IMR-90 (cell line): ENCODE measurements at regions not wholly inside any gene's neighbourhood (a gene's known extent, or its start where the extent isn't known, plus 50 kb on each side); places are given as distances from the start of the nearest gene placed in this dataset.

ENCODE experiments used
- ATAC-seq: fragments of 200-7000 bp; cut with Tn5 transposase; 2 replicates; pipeline ENCODE4 v1.9.1; 2020; ENCODE audit warnings: low read depth, mild to moderate bottlenecking, moderate library complexity
- BruUV-seq: library from RNA; stranded (reverse); fragments of 400-500 nt; replicated peaks from 2 replicates; lab custom pipeline; 2021; lab: Mats Ljungman, UMichigan
- CTCF ChIA-PET: fragments of 300-600 bp; formaldehyde crosslinking; extraction: SDS; loops from one replicate; lab custom pipeline; 2021; ENCODE audit warnings: antibody characterized with exemption; lab: Yijun Ruan, JAX
- POLR2A ChIA-PET: fragments of 300-600 bp; sonication (Branson Sonifier 250); formaldehyde crosslinking; loops from one replicate; lab custom pipeline; 2022; ENCODE audit warnings: antibody characterized with exemption; ENCODE audit not compliant: unreplicated experiment; lab: Charles Lee
- DNase-seq: peaks from one replicate; pipeline ENCODE4 v3.0.0; 2013
- H2AFZ ChIP-seq: replicated peaks from 2 replicates; pipeline ENCODE3; 2013; ENCODE audit warnings: low read length, mild to moderate bottlenecking; ENCODE audit not compliant: poor library complexity
- H2AK5ac ChIP-seq: 2 replicates; pipeline ENCODE4 v1.6.1; 2013; ENCODE audit warnings: low read depth, low read length, inconsistent platforms
- H2AK9ac ChIP-seq: replicated peaks from 2 replicates; pipeline ENCODE3; 2013; ENCODE audit warnings: mild to moderate bottlenecking, low read depth, low read length, moderate library complexity; ENCODE audit not compliant: poor library complexity
- H2BK120ac ChIP-seq: 2 replicates; pipeline ENCODE4 v1.6.1; 2013; ENCODE audit warnings: low read depth, low read length, inconsistent platforms
- H2BK15ac ChIP-seq: 3 replicates; pipeline ENCODE4 v1.6.1; 2013; ENCODE audit warnings: low read depth, low read length, inconsistent platforms
- H2BK20ac ChIP-seq: 2 replicates; pipeline ENCODE4 v1.6.1; 2013; ENCODE audit warnings: low read depth, mild to moderate bottlenecking, inconsistent platforms, low read length, moderate library complexity
- H2BK5ac ChIP-seq: 2 replicates; pipeline ENCODE4 v1.6.1; 2013; ENCODE audit warnings: mild to moderate bottlenecking, low read depth, low read length, inconsistent platforms; ENCODE audit not compliant: poor library complexity, severe bottlenecking
- H3K14ac ChIP-seq: replicated peaks from 2 replicates; pipeline ENCODE4 v1.6.1; 2013; ENCODE audit warnings: low read depth, low read length, inconsistent platforms
- H3K18ac ChIP-seq: 2 replicates; pipeline ENCODE4 v1.6.1; 2013; ENCODE audit warnings: low read depth, low read length, control low read depth
- H3K23ac ChIP-seq: 2 replicates; pipeline ENCODE4 v1.6.1; 2013; ENCODE audit warnings: low read depth, low read length, inconsistent platforms
- H3K27ac ChIP-seq: 2 replicates; pipeline ENCODE4 v1.5.1; 2013; ENCODE audit warnings: mild to moderate bottlenecking, control low read depth, low read length; ENCODE audit not compliant: insufficient read depth
- H3K27me3 ChIP-seq: 2 replicates; pipeline ENCODE4 v1.6.1; 2013; ENCODE audit warnings: low read length; ENCODE audit not compliant: control insufficient read depth, insufficient read depth
- H3K36me3 ChIP-seq: 2 replicates; pipeline ENCODE4 v1.6.1; 2013; ENCODE audit warnings: low read length, mixed read lengths; ENCODE audit not compliant: control insufficient read depth, insufficient read depth
- H3K4ac ChIP-seq: 2 replicates; pipeline ENCODE4 v1.6.1; 2013; ENCODE audit warnings: low read depth, low read length, inconsistent platforms
- H3K4me1 ChIP-seq: 2 replicates; pipeline ENCODE4 v1.6.1; 2013; ENCODE audit warnings: low read length, mixed read lengths; ENCODE audit not compliant: control insufficient read depth, insufficient read depth
- H3K4me2 ChIP-seq: 2 replicates; pipeline ENCODE4 v1.6.1; 2013; ENCODE audit warnings: low read depth, mild to moderate bottlenecking, control low read depth, low read length, moderate library complexity
- H3K4me3 ChIP-seq: 2 replicates; pipeline ENCODE4 v1.5.1; 2013; ENCODE audit warnings: low read depth, mild to moderate bottlenecking, control low read depth, low read length, moderate library complexity; ENCODE audit not compliant: insufficient read depth
- H3K56ac ChIP-seq: 2 replicates; pipeline ENCODE4 v1.6.1; 2013; ENCODE audit warnings: low read length, inconsistent platforms; ENCODE audit not compliant: insufficient read depth; ENCODE audit errors: extremely low read depth
- H3K79me1 ChIP-seq, 2 experiments: 2 replicates each; pipeline ENCODE4 v1.6.1; 2013; ENCODE audit warnings: low read length in 2 of 2, inconsistent platforms in 1 of 2, low read depth in 1 of 2
- H3K9ac ChIP-seq: 2 replicates; pipeline ENCODE4 v1.6.1; 2013; ENCODE audit warnings: low read depth, low read length, control low read depth
- H3K9me1 ChIP-seq: 2 replicates; pipeline ENCODE4 v1.6.1; 2013; ENCODE audit warnings: low read length, inconsistent platforms; ENCODE audit not compliant: insufficient read depth
- H3K9me3 ChIP-seq: 2 replicates; pipeline ENCODE4 v1.6.1; 2013; ENCODE audit warnings: low read length; ENCODE audit not compliant: control insufficient read depth, insufficient read depth
- H4K20me1 ChIP-seq: 2 replicates; pipeline ENCODE4 v1.6.1; 2013; ENCODE audit warnings: low read length, inconsistent platforms; ENCODE audit not compliant: insufficient read depth
- H4K5ac ChIP-seq: 2 replicates; pipeline ENCODE4 v1.6.1; 2013; ENCODE audit warnings: mild to moderate bottlenecking, low read depth, low read length, control low read depth
- H4K8ac ChIP-seq, 2 experiments: 2 replicates each; pipeline ENCODE4 v1.6.1; 2013; ENCODE audit warnings: low read depth in 2 of 2, low read length in 2 of 2, control low read depth in 1 of 2, inconsistent platforms in 1 of 2
- H4K91ac ChIP-seq: 2 replicates; pipeline ENCODE4 v1.6.1; 2013; ENCODE audit warnings: low read depth, low read length, inconsistent platforms; ENCODE audit not compliant: insufficient read depth
- BHLHE40 ChIP-seq: fragments of 150-350 bp; IDR thresholded peaks from 2 replicates; pipeline ENCODE4 v1.6.1; 2016; ENCODE audit warnings: mild to moderate bottlenecking, low read depth, low read length
- ELK1 ChIP-seq: fragments of 150-350 bp; IDR thresholded peaks from 2 replicates; pipeline ENCODE4 v1.6.1; 2016; ENCODE audit warnings: low read depth, mild to moderate bottlenecking, low read length, moderate library complexity, borderline replicate concordance
- MAFK ChIP-seq: IDR thresholded peaks from 2 replicates; pipeline ENCODE4 v1.6.1; 2012; ENCODE audit warnings: low read depth, low read length, improper control_type of control experiment
- MAZ ChIP-seq: IDR thresholded peaks from 2 replicates; pipeline ENCODE4 v1.6.1; 2012; ENCODE audit warnings: low read depth, mild to moderate bottlenecking, low read length, improper control_type of control experiment, moderate library complexity, borderline replicate concordance
- POLR2A ChIP-seq: IDR thresholded peaks from 2 replicates; pipeline ENCODE4 v1.6.1; 2012; ENCODE audit warnings: mild to moderate bottlenecking, low read depth, low read length
- WGBS, 2 experiments: methylation state at CpG; one replicate each; pipeline versions ENCODE4 v1.1.5 to v1.1.7; 2013; ENCODE audit warnings: missing lambda C conversion rate in 2 of 2; ENCODE audit not compliant: insufficient read length in 1 of 2; ENCODE audit errors: extremely low coverage in 2 of 2; 5-methylcytosine and 5-hydroxymethylcytosine counted together
- dilution Hi-C: fragments of 300-500 bp; cut with HindIII; formaldehyde crosslinking; loops from one replicate; pipeline ENCODE4 v1.14.3; 2018; ENCODE audit warnings: low sequenced_read_pairs; ENCODE audit not compliant: unreplicated experiment
- in situ Hi-C: fragments of 300-500 bp; cut with MboI; formaldehyde crosslinking; loops from 3 replicates; pipeline ENCODE4 v1.14.3; 2019; ENCODE audit warnings: low sequenced_read_pairs, inconsistent platforms, mixed read lengths
- intact Hi-C: fragments of 100-400 bp; cut with micrococcal nuclease; formaldehyde crosslinking; loops from 2 replicates; pipeline ENCODE4 v1.10.0; 2022

GRCh38 chr2:33707312-33707711, 108.2 kb upstream of the FAM98A start:
- Histone ChIP-seq H3K18ac (no peak overlapping the region), H4K8ac (no peak overlapping the region), H2AFZ (no peak overlapping the region), H3K36me3 (no peaks in the 10 kb centered on the region), H3K4me3 (no peak overlapping the region), H3K4me2 (no peak overlapping the region), H3K27ac (no peak overlapping the region), H3K56ac (no peak overlapping the region), H2AK9ac (no peak overlapping the region), H3K9me3 (no peaks in the 10 kb centered on the region), H4K5ac (no peak overlapping the region), H3K4me1 (peaks cover 3% of the 10 kb centered on the region; the same call in 1 of the 2 replicates), H3K79me1 (no peaks in the 10 kb centered on the region), H3K14ac (no peak overlapping the region), H4K91ac (no peak overlapping the region), H2BK20ac (no peak overlapping the region), H4K20me1 (no peaks in the 10 kb centered on the region), H3K4ac (no peak overlapping the region), H2AK5ac (no peak overlapping the region), H2BK120ac (no peak overlapping the region), H3K9me1 (no peaks in the 10 kb centered on the region), H3K9ac (no peak overlapping the region), H3K27me3 (no peaks in the 10 kb centered on the region), H2BK5ac (no peak overlapping the region), H2BK15ac (no peak overlapping the region), H3K23ac (no peak overlapping the region)
- ChIA-PET POLR2A (no interaction called here), CTCF (no interaction called here)
- ATAC-seq = no peak
- DNase-seq = no peak
- BruUV-seq = no TSS peak
- in situ Hi-C loops (no loop called here), dilution Hi-C loops (no loop called here), intact Hi-C loops (no loop called here)
- TF ChIP-seq POLR2A (no peak), MAFK (no peak), BHLHE40 (no peak), ELK1 (no peak), MAZ (no peak)
- 29% methylated on average over 1 of the region's 2 CpGs; no CpG with 5 or more reads in 1 of the 2 experiments for WGBS, 2 experiments
